ENCODE measurements at regions not wholly inside any gene's neighbourhood (a gene's known extent, or its start where the extent isn't known, plus 50 kb on each side); places are given as distances from the start of the nearest gene placed in this dataset.

DNA sequence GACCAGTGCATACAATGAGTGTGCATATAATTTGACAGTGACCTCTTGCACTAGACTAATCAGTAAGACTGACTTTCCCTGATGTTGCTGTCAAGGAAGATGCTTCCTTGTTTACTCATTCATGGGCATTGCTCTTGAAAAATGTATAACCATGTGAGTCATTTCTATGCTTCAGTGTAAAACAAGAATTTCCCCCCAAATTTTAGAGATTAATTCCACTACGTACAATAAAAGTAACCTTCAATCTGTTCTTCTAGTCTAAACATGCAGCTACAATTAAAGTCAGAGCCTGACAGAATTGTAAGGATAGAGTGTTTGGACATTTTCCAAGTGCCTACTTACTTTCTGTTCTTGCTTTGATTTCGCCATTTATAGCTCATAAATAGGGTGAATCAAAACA, 935.7 kb downstream of the RAPGEF2 start:
- in situ Hi-C loops (cut with MboI) (no loop called here), intact Hi-C loops (cut with micrococcal nuclease; ENCODE audit: unreplicated experiment) (no loop called here)
- Histone ChIP-seq H3K4me1 (ENCODE audit: control insufficient read depth, insufficient read depth, low read length) (no peaks in the 10 kb centered on the region), H3K4me2 (ENCODE audit: control insufficient read depth, insufficient read depth) (no peak overlapping the region), H3K36me3 (ENCODE audit: control insufficient read depth in 2 of 2, insufficient read depth in 2 of 2, low read length in 1 of 2) (no peaks in the 10 kb centered on the region), H3K9me3 (replicated peaks; ENCODE audit: control insufficient read depth, insufficient read depth, low read length) (no peaks in the 10 kb centered on the region), H4K20me1 (ENCODE audit: control insufficient read depth, insufficient read depth) (no peaks in the 10 kb centered on the region), H3K27me3 (replicated peaks in 1 of 2; ENCODE audit: control insufficient read depth in 2 of 2, insufficient read depth in 2 of 2, low read length in 1 of 2) (no peaks in the 10 kb centered on the region), H3K9ac (ENCODE audit: control insufficient read depth, insufficient read depth, low read length) (no peak overlapping the region), H3K79me2 (ENCODE audit: control insufficient read depth, insufficient read depth, low read length) (no peaks in the 10 kb centered on the region), H3K27ac (ENCODE audit: control insufficient read depth, insufficient read depth) (no peak overlapping the region), H2AFZ (ENCODE audit: control insufficient read depth, low read depth, low read length) (no peak overlapping the region), H3K4me3 (no peak overlapping the region)
- no TSS peak for BruUV-seq (replicated peaks)
- no peak for FAIRE-seq
- ChIA-PET POLR2A (no interaction called here), RAD21 (ENCODE audit: unreplicated experiment) (no interaction called here), CTCF (no interaction called here), SMC1A (ENCODE audit: uncharacterized antibody, unreplicated experiment) (no interaction called here)
- DNase-seq (ENCODE audit: low read depth, low spot score), result no peak
- TF ChIP-seq ZNF384 (IDR thresholded peaks at IDR 0.05; ENCODE audit: borderline replicate concordance, low read depth, low read length), result no peak
- TF ChIP-seq CBX3 (IDR thresholded peaks at IDR 0.05; ENCODE audit: borderline replicate concordance, low read depth), result no peak
- TF ChIP-seq EP300 (IDR thresholded peaks at IDR 0.05; ENCODE audit: borderline replicate concordance in 1 of 2, control insufficient read depth in 1 of 2, low read depth in 2 of 2, low read length in 2 of 2), result no peak
- TF ChIP-seq YBX1 (IDR thresholded peaks at IDR 0.05), result no peak
- TF ChIP-seq POLR2A (IDR thresholded peaks at IDR 0.05; ENCODE audit: low read depth, low read length), result no peak
- TF ChIP-seq NFXL1 (IDR thresholded peaks at IDR 0.05; ENCODE audit: borderline replicate concordance), result no peak
- no peak for TF ChIP-seq NFYA (IDR thresholded peaks at IDR 0.05; ENCODE audit: borderline replicate concordance, low read depth, low read length)
- no peak for TF ChIP-seq GABPA (IDR thresholded peaks at IDR 0.05; ENCODE audit: low read depth)
- no peak for TF ChIP-seq SMARCA5 (IDR thresholded peaks at IDR 0.05)
- TF ChIP-seq PAX8 (IDR thresholded peaks at IDR 0.05), result no peak
- TF ChIP-seq STAT1 (conservative IDR thresholded peaks at IDR 0.05), result no peak
- no peak for TF ChIP-seq NR2C2 (IDR thresholded peaks at IDR 0.05; ENCODE audit: borderline replicate concordance, control insufficient read depth, insufficient read length, low read depth)
- no peak for TF ChIP-seq SIN3A (IDR thresholded peaks at IDR 0.05; ENCODE audit: low read depth, low read length)
- TF ChIP-seq YY1 (IDR thresholded peaks at IDR 0.05; ENCODE audit: low read depth, low read length), result no peak
- no peak for TF ChIP-seq RFX5 (IDR thresholded peaks at IDR 0.05; ENCODE audit: low read depth, low read length)
- ATAC-seq, result no peak
- WGBS (ENCODE audit: insufficient coverage, insufficient replicate concordance, low lambda C conversion rate, missing lambda C conversion rate), result 20% methylated on average over 2 of the region's 2 CpGs
